ENCODE measurements at regions not wholly inside any gene's neighbourhood (a gene's known extent, or its start where the extent isn't known, plus 50 kb on each side); places are given as distances from the start of the nearest gene placed in this dataset.

DNA sequence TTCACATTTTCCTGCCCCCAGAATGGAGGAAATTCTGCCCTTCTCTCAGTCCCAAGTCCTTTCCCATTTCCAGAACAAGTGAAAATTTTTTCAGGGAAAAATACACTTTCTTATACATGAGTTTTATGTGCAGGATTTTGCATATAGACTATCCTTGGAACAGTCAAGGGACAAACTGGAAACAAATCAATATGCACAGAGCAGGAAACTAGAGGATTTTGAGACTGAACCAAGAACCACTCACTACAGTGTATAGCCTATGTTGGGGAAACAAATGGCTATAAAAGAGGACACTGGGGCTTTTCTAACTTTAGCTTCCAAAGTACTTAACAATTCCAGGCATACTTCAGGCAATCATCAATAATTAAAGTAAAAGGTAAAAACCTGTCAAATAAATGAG lies 1036.1 kb upstream of the ARRDC3 start:
- TF ChIP-seq POLR2A (IDR thresholded peaks at IDR 0.05): no peak
- TF ChIP-seq, protein P1, sequence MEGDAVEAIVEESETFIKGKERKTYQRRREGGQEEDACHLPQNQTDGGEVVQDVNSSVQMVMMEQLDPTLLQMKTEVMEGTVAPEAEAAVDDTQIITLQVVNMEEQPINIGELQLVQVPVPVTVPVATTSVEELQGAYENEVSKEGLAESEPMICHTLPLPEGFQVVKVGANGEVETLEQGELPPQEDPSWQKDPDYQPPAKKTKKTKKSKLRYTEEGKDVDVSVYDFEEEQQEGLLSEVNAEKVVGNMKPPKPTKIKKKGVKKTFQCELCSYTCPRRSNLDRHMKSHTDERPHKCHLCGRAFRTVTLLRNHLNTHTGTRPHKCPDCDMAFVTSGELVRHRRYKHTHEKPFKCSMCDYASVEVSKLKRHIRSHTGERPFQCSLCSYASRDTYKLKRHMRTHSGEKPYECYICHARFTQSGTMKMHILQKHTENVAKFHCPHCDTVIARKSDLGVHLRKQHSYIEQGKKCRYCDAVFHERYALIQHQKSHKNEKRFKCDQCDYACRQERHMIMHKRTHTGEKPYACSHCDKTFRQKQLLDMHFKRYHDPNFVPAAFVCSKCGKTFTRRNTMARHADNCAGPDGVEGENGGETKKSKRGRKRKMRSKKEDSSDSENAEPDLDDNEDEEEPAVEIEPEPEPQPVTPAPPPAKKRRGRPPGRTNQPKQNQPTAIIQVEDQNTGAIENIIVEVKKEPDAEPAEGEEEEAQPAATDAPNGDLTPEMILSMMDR (IDR thresholded peaks at IDR 0.05): no peak

All from heart left ventricle (tissue), 13 donors.